ENCODE measurements at regions not wholly inside any gene's neighbourhood (a gene's known extent, or its start where the extent isn't known, plus 50 kb on each side); places are given as distances from the start of the nearest gene placed in this dataset.

DNA sequence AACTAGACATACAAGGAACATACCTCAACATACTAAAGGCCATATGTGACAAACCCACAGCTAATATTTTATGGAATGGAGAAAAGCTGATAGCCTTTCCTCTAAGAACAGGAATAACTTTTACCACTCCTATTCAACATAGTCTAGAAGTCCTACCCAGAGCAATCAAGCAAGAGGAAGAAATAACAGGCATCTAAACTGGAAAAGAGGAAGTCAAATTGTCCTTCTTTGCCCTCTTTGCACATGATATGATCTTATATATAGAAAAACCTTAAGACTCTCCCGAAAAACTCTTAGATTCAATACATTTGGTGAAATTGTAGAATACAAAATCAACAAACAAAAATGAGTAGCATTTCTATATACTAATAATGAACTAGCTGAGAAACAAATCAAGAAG lies 110.0 kb downstream of the ATP23 start:
- Histone ChIP-seq H3K4me3 (no peak overlapping the region), H3K36me3 (no peaks in the 10 kb centered on the region), H3K27me3 (no peaks in the 10 kb centered on the region), H3K27ac (no peak overlapping the region), H3K9me3 (peaks cover 0 to 14% of the 10 kb centered on the region in 2 donors), H3K4me1 (no peaks in the 10 kb centered on the region)
- DNase-seq (ENCODE audit: low spot score), result no peak
- TF ChIP-seq, protein P1, sequence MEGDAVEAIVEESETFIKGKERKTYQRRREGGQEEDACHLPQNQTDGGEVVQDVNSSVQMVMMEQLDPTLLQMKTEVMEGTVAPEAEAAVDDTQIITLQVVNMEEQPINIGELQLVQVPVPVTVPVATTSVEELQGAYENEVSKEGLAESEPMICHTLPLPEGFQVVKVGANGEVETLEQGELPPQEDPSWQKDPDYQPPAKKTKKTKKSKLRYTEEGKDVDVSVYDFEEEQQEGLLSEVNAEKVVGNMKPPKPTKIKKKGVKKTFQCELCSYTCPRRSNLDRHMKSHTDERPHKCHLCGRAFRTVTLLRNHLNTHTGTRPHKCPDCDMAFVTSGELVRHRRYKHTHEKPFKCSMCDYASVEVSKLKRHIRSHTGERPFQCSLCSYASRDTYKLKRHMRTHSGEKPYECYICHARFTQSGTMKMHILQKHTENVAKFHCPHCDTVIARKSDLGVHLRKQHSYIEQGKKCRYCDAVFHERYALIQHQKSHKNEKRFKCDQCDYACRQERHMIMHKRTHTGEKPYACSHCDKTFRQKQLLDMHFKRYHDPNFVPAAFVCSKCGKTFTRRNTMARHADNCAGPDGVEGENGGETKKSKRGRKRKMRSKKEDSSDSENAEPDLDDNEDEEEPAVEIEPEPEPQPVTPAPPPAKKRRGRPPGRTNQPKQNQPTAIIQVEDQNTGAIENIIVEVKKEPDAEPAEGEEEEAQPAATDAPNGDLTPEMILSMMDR (IDR thresholded peaks at IDR 0.05), result no peak

DNA sequence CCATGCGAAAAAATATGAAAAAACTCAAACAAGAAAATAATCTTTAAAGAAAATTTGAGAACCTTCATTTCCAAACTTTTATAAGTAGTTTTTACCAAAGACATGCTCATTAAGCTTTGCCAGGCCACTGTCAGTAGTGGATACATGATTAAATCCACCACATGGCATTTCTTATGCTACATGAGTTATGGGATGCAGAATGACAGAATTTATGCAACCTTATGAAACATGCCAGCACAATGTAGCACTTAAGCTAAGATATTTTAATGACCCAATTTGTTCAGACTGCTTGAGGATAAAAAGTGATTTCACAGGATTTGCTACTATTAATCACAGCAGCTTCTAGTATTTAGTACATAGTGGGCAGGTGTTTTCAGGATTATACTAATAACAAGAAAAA lies 123.3 kb downstream of the ATP23 start:
- Histone ChIP-seq H3K27ac (no peak overlapping the region), H3K4me3 (no peak overlapping the region), H3K36me3 (no peaks in the 10 kb centered on the region), H3K9me3 (no peaks in the 10 kb centered on the region), H3K4me1 (no peaks in the 10 kb centered on the region), H3K27me3 (no peaks in the 10 kb centered on the region)
- TF ChIP-seq, protein P1 (IDR thresholded peaks at IDR 0.05), result no peak
- no peak for DNase-seq (ENCODE audit: low spot score)

DNA sequence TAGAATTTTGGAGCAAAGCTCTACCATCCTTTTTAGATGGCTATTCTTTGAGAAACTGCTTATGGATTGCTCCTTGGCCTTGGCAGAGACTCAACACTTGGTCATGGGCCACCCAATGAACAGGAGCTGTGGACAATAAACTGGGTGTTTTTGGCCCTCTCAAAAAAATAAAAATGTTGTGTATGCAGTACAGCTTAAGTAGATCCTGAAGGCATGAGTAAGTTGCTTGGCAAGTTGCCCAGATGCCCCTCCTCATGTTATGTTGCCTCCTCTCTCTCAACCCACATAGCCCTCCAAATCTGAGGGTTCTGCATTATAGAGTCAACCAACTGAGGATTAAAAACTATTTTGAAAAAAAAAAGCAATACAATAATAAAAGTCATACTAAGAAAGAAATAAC lies 124.9 kb downstream of the ATP23 start:
- Histone ChIP-seq H3K4me3 (no peak overlapping the region), H3K27ac (no peak overlapping the region), H3K27me3 (no peaks in the 10 kb centered on the region), H3K4me1 (no peaks in the 10 kb centered on the region), H3K36me3 (no peaks in the 10 kb centered on the region), H3K9me3 (no peaks in the 10 kb centered on the region)
- TF ChIP-seq, protein P1 (IDR thresholded peaks at IDR 0.05), result no peak
- no peak for DNase-seq (ENCODE audit: low spot score)

DNA sequence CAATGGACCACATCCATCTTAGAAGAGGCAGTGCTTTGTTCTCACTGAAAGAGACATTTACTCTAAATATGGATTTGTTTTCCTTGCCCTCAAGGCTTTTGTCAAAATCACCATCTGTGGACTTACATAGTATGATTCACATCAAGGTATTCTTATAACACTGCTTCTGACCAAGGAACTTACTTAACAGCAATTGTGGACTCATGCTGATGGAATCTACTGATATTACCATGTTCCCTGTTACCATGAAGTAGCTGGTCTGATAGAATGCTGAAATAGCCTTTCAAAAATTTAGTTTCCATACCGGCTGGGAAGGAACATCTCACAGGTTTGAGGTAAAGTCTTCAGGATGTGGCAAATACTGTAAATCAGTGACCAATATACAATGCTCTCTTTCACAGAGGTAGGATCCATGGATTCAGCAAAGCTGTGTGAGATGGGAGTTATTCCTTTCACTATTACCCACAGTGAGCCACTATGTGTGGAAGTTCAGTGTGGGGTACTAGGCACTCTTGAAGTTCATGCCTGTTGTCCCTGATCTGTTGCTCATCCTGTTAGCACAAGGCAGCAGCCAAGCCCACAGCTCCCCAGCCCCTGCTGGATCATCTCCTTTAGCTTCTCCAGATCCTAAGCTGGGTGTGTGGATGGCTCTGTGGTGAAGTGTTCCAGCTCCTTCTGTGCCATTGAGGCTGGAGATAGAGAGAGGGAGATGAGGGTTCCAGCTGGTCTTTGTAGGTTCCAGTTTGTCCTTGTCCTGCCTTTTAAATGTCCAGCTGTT lies 126.4 kb downstream of the ATP23 start:
- no peaks in the 10 kb centered on the region for H3K9me3 ChIP-seq
- no peak overlapping the region for H3K4me3 ChIP-seq
- TF ChIP-seq, protein P1 (IDR thresholded peaks at IDR 0.05), result no peak
- no peaks in the 10 kb centered on the region for H3K4me1 ChIP-seq
- H3K27me3 ChIP-seq, result no peaks in the 10 kb centered on the region
- H3K36me3 ChIP-seq, result no peaks in the 10 kb centered on the region
- H3K27ac ChIP-seq, result no peak overlapping the region
- DNase-seq (ENCODE audit: low spot score), result no peak

DNA sequence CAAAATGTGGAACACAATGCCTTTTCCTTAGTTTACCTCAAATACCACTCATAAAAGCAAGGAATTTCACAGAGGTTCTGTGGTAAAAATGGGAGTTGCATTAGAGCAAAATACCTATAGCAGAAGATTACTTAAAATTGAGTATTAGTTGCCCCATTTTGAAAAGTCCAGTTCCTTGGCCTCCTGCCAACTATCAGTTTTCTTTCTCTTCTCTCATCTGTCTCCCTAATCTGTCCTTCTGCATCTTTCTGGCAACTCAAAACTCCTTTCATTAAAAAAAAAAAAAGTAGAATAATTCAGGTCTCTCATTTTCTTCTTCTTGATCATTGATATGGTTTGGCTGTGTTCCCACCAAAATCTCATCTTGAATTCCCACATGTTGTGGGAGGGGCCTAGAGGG lies 127.3 kb downstream of the ATP23 start:
- DNase-seq (ENCODE audit: low spot score), result no peak
- Histone ChIP-seq H3K9me3 (no peaks in the 10 kb centered on the region), H3K4me1 (no peaks in the 10 kb centered on the region), H3K27me3 (no peaks in the 10 kb centered on the region), H3K27ac (no peak overlapping the region), H3K36me3 (no peaks in the 10 kb centered on the region), H3K4me3 (no peak overlapping the region)
- TF ChIP-seq, protein P1 (IDR thresholded peaks at IDR 0.05), result no peak
